IgD-negative memory B cell (primary cell): ENCODE measurements at regions not wholly inside any gene's neighbourhood (a gene's known extent, or its start where the extent isn't known, plus 50 kb on each side); places are given as distances from the start of the nearest gene placed in this dataset.

ENCODE experiments used
- H3K27ac Mint-ChIP-seq, 3 donors: one replicate each; pipeline ENCODE4 v1.8.0; 2020 to 2022; ENCODE audit warnings: mild to moderate bottlenecking in 3 of 3, mixed read lengths in 3 of 3, moderate library complexity in 1 of 3
- H3K27me3 Mint-ChIP-seq: one replicate; pipeline ENCODE4 v1.8.0; 2021; ENCODE audit warnings: mixed read lengths
- H3K36me3 Mint-ChIP-seq: one replicate; pipeline ENCODE4 v1.8.0; 2020; ENCODE audit warnings: mild to moderate bottlenecking, mixed read lengths
- H3K4me1 Mint-ChIP-seq, 3 donors: one replicate each; pipeline ENCODE4 v1.8.0; 2020 to 2022; ENCODE audit warnings: mixed read lengths in 3 of 3, mild to moderate bottlenecking in 1 of 3
- H3K4me3 Mint-ChIP-seq, 4 donors: one replicate each; pipeline ENCODE4 v1.8.0; 2020 to 2022; ENCODE audit warnings: mild to moderate bottlenecking in 4 of 4, mixed read lengths in 4 of 4, moderate library complexity in 3 of 4
- H3K9me3 Mint-ChIP-seq, 3 donors: one replicate each; pipeline ENCODE4 v1.8.0; 2020 to 2021; ENCODE audit warnings: mixed read lengths in 3 of 3, mild to moderate bottlenecking in 1 of 3

DNA sequence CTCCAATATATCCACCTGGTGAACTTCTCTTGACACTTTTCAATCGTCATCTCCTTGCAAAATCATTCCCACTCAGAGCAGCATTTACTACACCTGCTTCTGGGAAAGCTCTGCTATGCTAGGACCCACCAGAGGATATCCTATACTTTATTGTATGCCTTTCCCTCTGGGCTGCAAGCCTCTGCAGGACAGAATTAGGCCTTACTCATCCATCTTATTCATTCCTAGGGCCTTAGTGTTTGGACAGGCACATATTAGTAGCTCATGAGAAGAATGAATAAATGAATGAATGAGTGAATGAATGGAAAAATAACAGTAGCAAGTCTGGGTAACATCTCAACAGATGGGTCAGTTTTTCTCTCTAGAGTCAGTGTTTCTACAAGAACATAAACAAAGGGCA, 216.1 kb downstream of the MAFB start:
- Mint-ChIP-seq H3K9me3 (no peaks in the 10 kb centered on the region), H3K4me1 (peaks cover 8 to 15% (median 11%) of the 10 kb centered on the region in 3 donors), H3K4me3 (no peak overlapping the region), H3K27me3 (peaks cover 2% of the 10 kb centered on the region), H3K27ac (no peak overlapping the region), H3K36me3 (no peaks in the 10 kb centered on the region)

- Mint-ChIP-seq H3K4me1 (peaks cover 12 to 20% (median 14%) of the 10 kb centered on the region in 3 donors), H3K4me3 (peak overlapping the region in 2 of 4 donors; percentile 47 to 64), H3K27me3 (no peaks in the 10 kb centered on the region), H3K27ac (peak overlapping the region in 1 of 3 donors; percentile 76), H3K9me3 (no peaks in the 10 kb centered on the region), H3K36me3 (no peaks in the 10 kb centered on the region)
Observed at GRCh38 chr20:40471261-40471629, 217.8 kb downstream of the MAFB start.

DNA sequence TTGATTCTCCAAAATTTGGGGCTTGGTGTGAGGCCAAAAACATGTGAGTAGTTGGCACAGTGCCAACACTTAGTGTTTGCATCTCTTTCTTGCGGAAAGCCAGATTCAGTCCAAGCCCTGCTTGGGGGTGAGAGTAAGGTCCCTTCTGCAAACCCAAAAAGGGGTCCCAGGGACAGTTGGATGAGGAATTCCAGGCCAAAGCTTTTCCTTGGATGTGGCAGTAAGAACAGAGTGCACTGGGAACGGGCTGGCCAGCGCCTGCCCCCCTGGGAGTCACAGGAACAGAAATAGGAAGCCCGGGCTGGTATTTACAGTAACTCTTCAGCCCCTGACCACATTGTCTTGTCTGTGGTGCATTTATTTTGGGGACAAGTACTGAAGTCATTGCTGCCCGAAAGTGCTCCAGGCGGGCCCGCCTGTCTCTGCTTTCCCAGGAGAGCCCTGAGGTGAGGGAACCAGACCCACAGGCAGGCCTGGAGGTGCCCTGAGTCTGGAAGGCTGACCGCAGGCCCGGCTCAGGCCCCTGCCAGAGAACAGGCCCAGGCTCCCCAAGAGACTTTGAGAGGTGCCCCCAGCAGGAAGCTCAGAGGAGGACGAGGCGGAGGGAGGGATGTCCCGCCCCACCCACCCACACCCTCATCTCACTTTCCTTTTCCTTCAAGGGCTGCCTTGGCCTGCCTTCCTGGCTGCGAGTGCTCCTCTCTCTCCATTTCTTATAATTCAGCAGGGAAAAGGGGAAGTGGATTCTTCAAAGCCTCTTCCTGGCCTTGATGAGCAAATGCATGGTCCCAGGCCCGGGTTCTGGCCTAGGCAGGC, 218.4 kb downstream of the MAFB start:
- Mint-ChIP-seq H3K27me3 (no peaks in the 10 kb centered on the region), H3K4me1 (peaks cover 12 to 20% (median 14%) of the 10 kb centered on the region in 3 donors), H3K4me3 (peak overlapping the region in 1 of 4 donors; percentile 64), H3K9me3 (no peaks in the 10 kb centered on the region), H3K27ac (peak overlapping the region in 2 of 3 donors; percentile 56 to 76), H3K36me3 (no peaks in the 10 kb centered on the region)

DNA sequence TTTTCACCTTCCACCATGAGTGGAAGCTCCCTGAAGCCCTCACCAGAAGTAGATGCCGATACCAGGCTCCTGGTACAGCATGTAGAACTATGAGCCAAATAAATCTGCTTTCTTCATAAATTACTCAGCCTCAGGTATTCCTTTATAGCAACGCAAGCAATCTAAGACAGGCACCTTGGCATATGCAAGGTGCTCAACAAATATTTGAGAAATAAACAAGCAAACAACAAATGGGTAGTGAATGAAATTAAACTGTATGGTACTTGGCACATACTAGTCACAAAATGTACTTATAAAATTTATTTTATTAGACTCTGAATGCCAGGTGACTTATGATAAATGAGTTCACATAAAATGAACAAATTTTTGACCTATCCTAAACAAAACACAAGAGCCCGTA, 220.3 kb downstream of the MAFB start:
- Mint-ChIP-seq H3K27me3 (no peaks in the 10 kb centered on the region), H3K36me3 (no peaks in the 10 kb centered on the region), H3K4me1 (peaks cover 12 to 20% (median 14%) of the 10 kb centered on the region in 3 donors), H3K27ac (no peak overlapping the region), H3K4me3 (no peak overlapping the region), H3K9me3 (no peaks in the 10 kb centered on the region)

- no peaks in the 10 kb centered on the region for H3K27me3 Mint-ChIP-seq
- peaks cover 12 to 20% (median 14%) of the 10 kb centered on the region in 3 donors for H3K4me1 Mint-ChIP-seq
- H3K36me3 Mint-ChIP-seq = no peaks in the 10 kb centered on the region
- peak overlapping the region; percentile 49 to 79 (median 74) for H3K27ac Mint-ChIP-seq
- H3K9me3 Mint-ChIP-seq = no peaks in the 10 kb centered on the region
- peak overlapping the region in 3 of 4 donors; percentile 10 to 85 (median 73) for H3K4me3 Mint-ChIP-seq
Observed at GRCh38 chr20:40467703-40468411, 221.2 kb downstream of the MAFB start.

DNA sequence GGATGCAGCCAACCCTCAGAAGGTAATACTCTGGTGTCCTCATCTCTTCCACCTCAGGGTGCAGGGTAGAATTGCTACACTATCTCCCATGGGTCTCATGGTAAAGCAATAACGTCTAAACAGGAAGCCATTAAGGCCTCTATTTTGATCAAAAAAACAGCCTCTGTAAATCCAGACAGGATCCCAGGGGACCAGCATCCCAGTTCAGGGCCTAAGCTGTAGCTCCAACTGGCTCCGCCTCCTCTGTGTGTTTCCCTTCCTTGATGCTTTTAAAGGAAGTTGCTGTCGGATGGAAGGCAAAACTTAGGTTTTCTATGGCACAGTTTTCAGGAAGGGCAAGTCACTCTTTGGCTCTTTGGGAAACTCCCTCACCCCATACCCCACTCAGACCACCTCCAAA, 222.0 kb downstream of the MAFB start:
- Mint-ChIP-seq H3K4me3 (peak overlapping the region in 2 of 4 donors; percentile 31 to 48), H3K9me3 (no peaks in the 10 kb centered on the region), H3K27ac (peak overlapping the region; percentile 49 to 79 (median 74)), H3K27me3 (no peaks in the 10 kb centered on the region), H3K4me1 (peaks cover 12 to 20% (median 14%) of the 10 kb centered on the region in 3 donors), H3K36me3 (no peaks in the 10 kb centered on the region)

DNA sequence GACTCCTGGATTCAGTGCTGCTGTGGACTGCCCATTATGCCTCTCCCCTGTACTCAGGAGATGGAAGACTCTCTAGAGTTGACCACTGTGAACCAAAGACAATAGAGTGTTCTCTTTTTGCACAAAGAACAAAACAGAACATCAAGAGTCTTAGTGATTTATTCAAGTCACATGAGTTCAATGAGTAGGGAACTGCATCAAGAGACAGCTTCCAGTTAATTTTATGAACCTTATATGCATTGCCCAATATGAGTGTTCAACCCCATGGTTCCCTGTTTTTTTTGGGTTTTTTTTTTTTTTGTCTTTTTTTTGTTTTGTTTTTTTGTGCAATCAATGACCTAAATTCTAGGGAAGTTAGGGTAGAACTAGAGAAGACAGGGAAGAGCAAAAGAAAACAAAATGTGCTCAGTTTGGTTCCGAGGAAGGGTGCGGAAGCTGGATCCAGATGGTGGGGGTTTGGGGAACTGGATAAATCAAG, 224.3 kb downstream of the MAFB start:
- Mint-ChIP-seq H3K36me3 (no peaks in the 10 kb centered on the region), H3K27me3 (peaks cover 3% of the 10 kb centered on the region), H3K27ac (no peak overlapping the region), H3K9me3 (no peaks in the 10 kb centered on the region), H3K4me3 (no peak overlapping the region), H3K4me1 (peaks cover 10 to 14% (median 12%) of the 10 kb centered on the region in 3 donors)

DNA sequence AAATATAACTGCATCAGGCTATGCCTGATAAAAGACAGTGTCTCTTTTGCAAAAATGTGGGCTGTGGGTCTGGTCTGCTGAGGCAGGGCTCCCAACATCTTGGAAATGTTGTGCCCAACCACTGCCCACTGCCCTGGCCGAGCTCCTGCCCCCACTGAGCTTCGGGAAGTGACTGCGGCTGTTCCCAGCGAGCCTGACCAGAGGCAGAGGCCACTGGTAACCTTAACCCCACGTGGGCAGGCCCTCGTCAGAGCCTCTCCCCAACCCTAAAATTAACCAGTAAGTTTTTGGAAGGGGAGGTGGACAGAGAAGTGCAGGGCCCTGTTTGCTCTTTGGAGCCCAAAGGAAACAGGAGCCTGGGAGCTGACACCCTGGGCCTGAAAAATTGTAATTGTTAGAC, 225.9 kb downstream of the MAFB start:
- H3K4me3 Mint-ChIP-seq = no peak overlapping the region
- H3K4me1 Mint-ChIP-seq = peaks cover 4 to 8% (median 7%) of the 10 kb centered on the region in 3 donors
- H3K36me3 Mint-ChIP-seq = no peaks in the 10 kb centered on the region
- H3K27ac Mint-ChIP-seq = no peak overlapping the region
- H3K9me3 Mint-ChIP-seq = no peaks in the 10 kb centered on the region
- H3K27me3 Mint-ChIP-seq = peaks cover 3% of the 10 kb centered on the region

- Mint-ChIP-seq H3K27ac (no peak overlapping the region), H3K4me3 (no peak overlapping the region), H3K27me3 (peaks cover 3% of the 10 kb centered on the region)
Observed at GRCh38 chr20:40462566-40462965, 226.5 kb downstream of the MAFB start.

DNA sequence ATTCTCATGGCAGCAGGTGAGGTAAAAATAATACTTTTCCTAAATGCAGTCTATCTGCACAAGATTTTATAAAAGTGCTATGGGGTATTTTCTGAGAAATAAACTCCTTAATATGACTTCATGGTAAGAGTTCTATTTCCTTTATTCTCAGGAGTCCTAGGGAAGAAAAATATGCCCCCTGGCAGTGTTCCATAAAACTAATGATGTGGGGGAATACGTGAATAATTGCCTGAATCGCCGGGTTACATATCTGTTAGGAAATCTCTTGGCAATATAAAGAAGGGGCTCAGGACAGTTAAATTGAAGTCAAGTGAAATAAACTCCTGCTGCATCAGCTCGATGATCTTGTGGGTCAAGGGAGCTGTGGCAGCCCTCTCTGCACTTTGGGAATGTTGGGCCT, 229.7 kb downstream of the MAFB start:
- H3K27me3 Mint-ChIP-seq = peaks cover 3% of the 10 kb centered on the region
- H3K36me3 Mint-ChIP-seq = no peaks in the 10 kb centered on the region
- H3K9me3 Mint-ChIP-seq = no peaks in the 10 kb centered on the region
- H3K4me1 Mint-ChIP-seq = no peaks in the 10 kb centered on the region
- H3K4me3 Mint-ChIP-seq = no peak overlapping the region
- H3K27ac Mint-ChIP-seq = no peak overlapping the region

More at GRCh38 chr20:40462566-40462965, 226.5 kb downstream of the MAFB start:
- Mint-ChIP-seq H3K4me1 (peaks cover 0 to 6% (median 5%) of the 10 kb centered on the region in 3 donors), H3K9me3 (no peaks in the 10 kb centered on the region), H3K36me3 (no peaks in the 10 kb centered on the region)

DNA sequence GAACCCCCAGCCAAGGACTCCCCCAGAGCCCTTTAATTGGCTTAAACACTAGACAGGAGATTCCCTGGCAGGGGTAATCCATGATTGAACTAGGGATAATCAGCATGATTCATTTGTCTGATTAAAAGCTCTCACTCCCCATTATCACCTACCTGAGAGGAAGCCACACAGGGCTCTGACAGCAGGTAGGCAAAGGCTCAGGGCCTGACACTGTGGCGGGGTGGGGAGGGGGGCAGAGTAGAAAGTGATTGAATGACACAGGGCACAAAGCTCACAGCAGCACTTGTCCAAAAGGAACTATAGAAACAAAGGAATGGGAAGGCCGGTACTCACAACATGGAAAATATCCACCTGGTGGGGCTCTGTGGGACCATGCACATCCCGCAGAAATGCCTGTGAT, 231.6 kb downstream of the MAFB start:
- no peak overlapping the region for H3K27ac Mint-ChIP-seq
- no peak overlapping the region for H3K4me3 Mint-ChIP-seq
- H3K4me1 Mint-ChIP-seq = no peaks in the 10 kb centered on the region

GRCh38 chr20:40452758-40453157, 236.3 kb downstream of the MAFB start:
- H3K36me3 Mint-ChIP-seq = no peaks in the 10 kb centered on the region
- H3K9me3 Mint-ChIP-seq = no peaks in the 10 kb centered on the region
- peaks cover 1% of the 10 kb centered on the region for H3K27me3 Mint-ChIP-seq
- no peak overlapping the region for H3K27ac Mint-ChIP-seq
- H3K4me1 Mint-ChIP-seq = no peaks in the 10 kb centered on the region
- H3K4me3 Mint-ChIP-seq = no peak overlapping the region

More for the DNA sequence above, 231.6 kb downstream of the MAFB start:
- H3K9me3 Mint-ChIP-seq = no peaks in the 10 kb centered on the region
- peaks cover 3% of the 10 kb centered on the region for H3K27me3 Mint-ChIP-seq
- no peaks in the 10 kb centered on the region for H3K36me3 Mint-ChIP-seq

DNA sequence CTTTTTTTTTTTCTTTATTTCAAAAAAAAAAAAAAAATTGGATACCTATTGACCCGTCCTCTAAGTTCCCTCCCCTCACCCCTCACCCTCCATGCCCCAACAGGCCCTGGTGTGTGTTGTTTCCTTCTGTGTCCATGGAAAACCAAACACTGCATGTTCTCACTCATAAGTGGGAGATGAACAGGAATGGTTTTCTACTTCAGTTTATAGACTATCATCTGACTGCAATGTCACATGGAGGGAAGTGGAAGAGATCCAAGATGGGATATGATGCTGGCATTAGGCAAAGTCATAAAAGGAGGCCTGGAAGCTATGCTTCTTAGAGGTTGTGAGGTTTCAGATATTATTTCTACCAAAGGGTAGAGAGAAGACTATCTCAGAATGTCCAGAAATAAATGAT, 237.5 kb downstream of the MAFB start:
- Mint-ChIP-seq H3K27ac (no peak overlapping the region), H3K4me1 (no peaks in the 10 kb centered on the region), H3K27me3 (peaks cover 3% of the 10 kb centered on the region), H3K4me3 (no peak overlapping the region), H3K9me3 (no peaks in the 10 kb centered on the region), H3K36me3 (no peaks in the 10 kb centered on the region)

DNA sequence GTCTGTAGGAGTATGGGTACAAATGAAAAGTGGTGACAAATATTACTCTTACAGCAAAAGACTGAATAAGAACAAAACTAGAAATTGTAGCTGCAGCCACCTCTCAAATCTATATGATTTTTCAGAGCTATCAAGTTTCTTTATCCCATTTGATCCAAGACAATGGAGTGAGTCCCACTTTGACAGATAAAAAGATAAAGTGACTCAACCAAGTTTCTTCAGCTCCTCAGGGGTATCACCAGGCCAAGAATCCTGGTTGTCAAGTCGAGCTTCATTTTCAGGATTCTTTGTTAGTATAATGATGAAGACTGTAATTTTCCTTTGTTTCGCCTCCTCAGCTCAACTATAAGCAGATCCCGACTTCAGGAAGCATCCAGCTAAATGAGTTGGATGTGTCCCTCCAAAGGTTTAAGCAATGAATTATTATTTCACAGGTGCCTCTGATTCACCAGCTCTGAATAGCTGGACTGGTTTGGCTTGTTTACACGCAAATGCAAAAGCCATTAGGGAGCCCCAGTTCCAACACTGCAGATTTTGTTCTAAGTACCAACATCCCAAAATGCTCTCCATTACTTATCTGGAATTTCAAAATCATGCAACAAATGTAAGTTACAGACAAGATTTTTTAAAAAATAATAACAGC, 238.9 kb downstream of the MAFB start:
- Mint-ChIP-seq H3K27ac (no peak overlapping the region), H3K27me3 (peaks cover 3% of the 10 kb centered on the region), H3K36me3 (no peaks in the 10 kb centered on the region), H3K4me3 (no peak overlapping the region), H3K4me1 (no peaks in the 10 kb centered on the region), H3K9me3 (no peaks in the 10 kb centered on the region)

DNA sequence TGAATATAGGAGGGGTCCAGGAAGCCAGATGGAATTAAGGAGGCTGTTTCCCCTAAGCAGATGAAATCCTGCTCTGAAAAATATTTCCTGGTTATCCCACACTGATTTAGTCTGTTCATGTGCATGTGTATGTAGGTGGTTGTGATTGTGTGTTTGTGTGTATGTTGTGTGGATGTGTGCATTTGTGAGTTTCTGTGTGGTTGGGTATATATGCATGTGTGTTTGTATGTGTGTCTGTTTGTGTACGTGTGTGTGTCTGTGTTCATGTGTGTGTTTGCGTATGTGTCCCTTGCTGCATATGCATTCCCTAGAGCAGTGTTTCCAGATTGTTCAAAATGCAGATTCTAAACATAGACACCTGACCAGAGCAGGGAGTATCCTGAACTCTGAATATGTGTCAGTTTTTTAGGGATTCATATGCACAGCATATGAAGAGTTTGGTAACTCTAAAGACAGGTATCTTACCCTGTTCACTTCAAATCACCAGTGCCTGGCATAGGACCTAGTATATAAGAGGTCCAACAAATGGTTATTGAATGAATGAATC, 239.8 kb downstream of the MAFB start:
- H3K4me3 Mint-ChIP-seq = no peak overlapping the region
- H3K27me3 Mint-ChIP-seq = peaks cover 3% of the 10 kb centered on the region
- no peak overlapping the region for H3K27ac Mint-ChIP-seq
- peaks cover 1% of the 10 kb centered on the region for H3K36me3 Mint-ChIP-seq
- peaks cover 0 to 2% (median 0%) of the 10 kb centered on the region in 3 donors for H3K9me3 Mint-ChIP-seq
- no peaks in the 10 kb centered on the region for H3K4me1 Mint-ChIP-seq
